SK-N-SH treated with all-trans-retinoic acid at 6 μM for 48 hours (cell line): ENCODE measurements at regions not wholly inside any gene's neighbourhood (a gene's known extent, or its start where the extent isn't known, plus 50 kb on each side); places are given as distances from the start of the nearest gene placed in this dataset.

Source experiments
- ARNTL ChIP-seq: fragments of 450-650 bp; formaldehyde crosslinking; IDR thresholded peaks from 2 replicates; pipeline ENCODE4 v1.5.0; 2020; ENCODE audit warnings: low read depth, mild to moderate bottlenecking, moderate library complexity, borderline replicate concordance
- CSDC2 ChIP-seq: fragments of 250-450 bp; sonication (Bioruptor Pico); IDR thresholded peaks from 2 replicates; pipeline ENCODE4 v1.5.0; 2020; ENCODE audit warnings: mild to moderate bottlenecking, moderate library complexity
- GLIS3 ChIP-seq: fragments of 250-450 bp; sonication (Bioruptor Pico); IDR thresholded peaks from 2 replicates; pipeline ENCODE4 v1.5.0; 2020; ENCODE audit warnings: mild to moderate bottlenecking, moderate library complexity
- OSR1 ChIP-seq: fragments of 250-450 bp; sonication (Bioruptor Pico); IDR thresholded peaks from 2 replicates; pipeline ENCODE4 v1.8.0; 2022; ENCODE audit warnings: moderate library complexity, mild to moderate bottlenecking, inconsistent platforms
- SNAI2 ChIP-seq: fragments of 250-450 bp; sonication (Bioruptor Pico); IDR thresholded peaks from 2 replicates; pipeline ENCODE4 v1.5.0; 2020; ENCODE audit warnings: mild to moderate bottlenecking, moderate library complexity
- ZC3H10 ChIP-seq: fragments of 250-450 bp; sonication (Bioruptor Pico); IDR thresholded peaks from 2 replicates; pipeline ENCODE4 v1.5.1; 2021; ENCODE audit warnings: mild to moderate bottlenecking, moderate library complexity
- ZNF70 ChIP-seq: fragments of 450-650 bp; formaldehyde crosslinking; IDR thresholded peaks from 2 replicates; pipeline ENCODE4 v1.5.0; 2020; ENCODE audit warnings: mild to moderate bottlenecking, moderate library complexity
- TF ChIP-seq, protein P1 (sequence below): fragments of 250-450 bp; sonication (Bioruptor Pico); IDR thresholded peaks from 2 replicates; pipeline ENCODE4 v1.8.0; 2020; ENCODE audit warnings: mild to moderate bottlenecking, moderate library complexity, borderline replicate concordance

- TF ChIP-seq GLIS3 (CRISPR knock-in tag) (no peak), OSR1 (CRISPR knock-in tag) (no peak), ZNF70 (CRISPR knock-in tag) (no peak), ARNTL (CRISPR knock-in tag) (no peak), CSDC2 (CRISPR knock-in tag) (no peak), SNAI2 (CRISPR knock-in tag) (no peak), ZC3H10 (CRISPR knock-in tag) (no peak)
- TF ChIP-seq, protein P1, sequence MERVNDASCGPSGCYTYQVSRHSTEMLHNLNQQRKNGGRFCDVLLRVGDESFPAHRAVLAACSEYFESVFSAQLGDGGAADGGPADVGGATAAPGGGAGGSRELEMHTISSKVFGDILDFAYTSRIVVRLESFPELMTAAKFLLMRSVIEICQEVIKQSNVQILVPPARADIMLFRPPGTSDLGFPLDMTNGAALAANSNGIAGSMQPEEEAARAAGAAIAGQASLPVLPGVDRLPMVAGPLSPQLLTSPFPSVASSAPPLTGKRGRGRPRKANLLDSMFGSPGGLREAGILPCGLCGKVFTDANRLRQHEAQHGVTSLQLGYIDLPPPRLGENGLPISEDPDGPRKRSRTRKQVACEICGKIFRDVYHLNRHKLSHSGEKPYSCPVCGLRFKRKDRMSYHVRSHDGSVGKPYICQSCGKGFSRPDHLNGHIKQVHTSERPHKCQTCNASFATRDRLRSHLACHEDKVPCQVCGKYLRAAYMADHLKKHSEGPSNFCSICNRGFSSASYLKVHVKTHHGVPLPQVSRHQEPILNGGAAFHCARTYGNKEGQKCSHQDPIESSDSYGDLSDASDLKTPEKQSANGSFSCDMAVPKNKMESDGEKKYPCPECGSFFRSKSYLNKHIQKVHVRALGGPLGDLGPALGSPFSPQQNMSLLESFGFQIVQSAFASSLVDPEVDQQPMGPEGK, result no peak
Measured at GRCh38 chr3:167084545-167084944, 295.6 kb downstream of the ZBBX start.
